Mesodermal cell (in vitro differentiated cells): ENCODE measurements at regions not wholly inside any gene's neighbourhood (a gene's known extent, or its start where the extent isn't known, plus 50 kb on each side); places are given as distances from the start of the nearest gene placed in this dataset.

Source experiments
- H3K27ac ChIP-seq: 2 replicates; pipeline ENCODE4 v1.7.0; 2013; ENCODE audit warnings: mild to moderate bottlenecking, low read depth, low read length, moderate library complexity; ENCODE audit not compliant: severe bottlenecking
- H3K36me3 ChIP-seq: 2 replicates; pipeline ENCODE4 v1.7.1; 2013; ENCODE audit warnings: mild to moderate bottlenecking, low read length, moderate library complexity; ENCODE audit not compliant: control insufficient read depth, insufficient read depth
- H3K4me1 ChIP-seq: one replicate; pipeline ENCODE4 v1.7.1; 2013; ENCODE audit warnings: mild to moderate bottlenecking, low read length; ENCODE audit not compliant: insufficient read depth, control insufficient read depth, poor library complexity, severe bottlenecking
- H3K4me3 ChIP-seq: 2 replicates; pipeline ENCODE4 v1.7.0; 2013; ENCODE audit warnings: low read length, control low read depth, mild to moderate bottlenecking; ENCODE audit not compliant: insufficient read depth, poor library complexity, severe bottlenecking; ENCODE audit errors: extremely low read depth
- H3K9me3 ChIP-seq: 2 replicates; pipeline ENCODE4 v1.7.1; 2013; ENCODE audit warnings: mild to moderate bottlenecking, low read length, moderate library complexity; ENCODE audit not compliant: control insufficient read depth
- WGBS, 2 experiments: methylation state at CpG; one replicate each; pipeline ENCODE4 v1.1.5; 2013; ENCODE audit warnings: missing lambda C conversion rate in 2 of 2; ENCODE audit not compliant: insufficient coverage in 2 of 2; 5-methylcytosine and 5-hydroxymethylcytosine counted together

DNA sequence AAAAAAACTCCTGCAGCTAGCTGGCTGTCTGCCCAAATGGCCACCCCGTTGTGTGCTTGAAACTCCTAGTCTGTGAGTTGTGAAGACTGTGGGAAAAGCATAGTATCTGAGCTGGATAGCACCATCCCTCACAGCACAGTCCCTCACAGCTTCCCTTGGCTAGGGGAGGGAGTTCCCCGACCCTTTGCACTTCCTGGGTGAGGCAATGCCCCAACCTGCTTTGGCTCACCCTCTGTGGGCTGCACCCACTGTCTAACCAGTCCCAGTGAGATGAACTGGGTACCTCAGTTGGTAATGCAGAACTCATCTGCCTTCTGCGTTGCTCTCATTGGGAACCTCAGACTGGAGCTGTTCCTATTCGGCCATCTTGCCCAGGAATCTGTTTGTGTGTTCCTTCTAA lies 260.6 kb upstream of the STXBP5 start:
- peaks cover 14% of the 10 kb centered on the region for H3K9me3 ChIP-seq
- H3K27ac ChIP-seq, result no peak overlapping the region
- H3K36me3 ChIP-seq, result no peaks in the 10 kb centered on the region
- no peak overlapping the region for H3K4me3 ChIP-seq
- H3K4me1 ChIP-seq, result no peaks in the 10 kb centered on the region
- 90 to 100% methylated on average over 3 to 4 of the region's 4 CpGs for WGBS, 2 experiments

DNA sequence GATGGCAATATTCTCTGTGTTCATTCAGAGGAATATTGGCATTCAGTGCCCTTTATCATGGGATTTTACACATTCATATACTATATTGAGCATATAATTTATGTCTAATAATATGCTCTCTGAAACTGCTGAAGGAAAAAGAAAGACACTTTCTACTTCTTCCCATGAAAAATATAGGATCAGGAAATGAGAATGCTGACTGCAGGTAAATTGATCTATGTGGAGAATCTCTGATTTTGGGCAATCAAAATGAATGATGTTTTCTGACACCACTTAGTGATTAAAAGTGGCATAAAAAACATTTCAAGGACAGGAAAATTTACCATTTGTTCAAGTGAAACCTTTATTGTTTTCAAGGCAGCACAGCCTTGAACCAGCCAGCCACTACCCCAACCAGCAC lies 260.1 kb upstream of the STXBP5 start:
- Histone ChIP-seq H3K9me3 (peaks cover 15% of the 10 kb centered on the region), H3K27ac (no peak overlapping the region), H3K4me3 (no peak overlapping the region), H3K4me1 (no peaks in the 10 kb centered on the region), H3K36me3 (no peaks in the 10 kb centered on the region)

DNA sequence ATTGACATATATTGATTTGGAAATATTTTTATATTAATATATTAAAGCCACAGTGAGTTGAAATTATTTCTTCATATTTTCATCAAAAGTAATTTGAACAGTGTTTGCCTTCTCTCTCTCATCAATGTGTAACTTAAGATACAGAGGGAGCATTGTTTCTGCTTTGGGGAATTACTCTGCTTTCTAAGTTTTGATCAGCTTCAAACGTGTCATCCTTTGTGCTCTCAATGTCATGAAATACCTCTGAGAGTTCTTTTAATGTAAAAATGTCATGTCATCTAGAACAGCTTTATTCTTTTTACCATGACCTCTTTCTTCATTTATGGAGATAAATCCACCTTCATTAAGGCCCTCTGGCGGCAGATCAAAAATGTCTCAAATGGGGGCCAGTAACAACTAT lies 259.4 kb upstream of the STXBP5 start:
- Histone ChIP-seq H3K4me1 (no peaks in the 10 kb centered on the region), H3K36me3 (no peaks in the 10 kb centered on the region), H3K4me3 (no peak overlapping the region), H3K9me3 (peaks cover 19% of the 10 kb centered on the region), H3K27ac (no peak overlapping the region)
- WGBS, 2 experiments, result 89 to 90% methylated on average over 1 of the region's 2 CpGs

DNA sequence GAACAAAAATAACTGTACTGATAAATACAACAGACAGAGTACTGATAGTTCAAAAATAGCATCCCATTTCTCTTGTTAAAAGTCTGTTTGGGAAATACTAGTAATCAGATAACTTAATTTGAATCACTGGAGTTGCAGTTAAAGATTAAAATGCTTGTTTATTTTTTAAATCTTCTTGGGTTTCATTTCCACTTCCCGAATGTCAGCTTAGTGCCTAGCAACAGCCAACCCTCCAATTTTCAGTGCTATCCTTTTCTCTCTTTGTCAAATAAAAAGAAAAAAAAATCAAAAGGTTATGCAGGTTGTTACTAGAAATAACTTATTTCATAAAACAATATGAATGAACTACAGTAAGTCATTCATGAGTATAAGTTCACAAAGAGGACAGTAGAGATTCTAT lies 257.7 kb upstream of the STXBP5 start:
- Histone ChIP-seq H3K27ac (no peak overlapping the region), H3K4me1 (no peaks in the 10 kb centered on the region), H3K4me3 (no peak overlapping the region), H3K36me3 (no peaks in the 10 kb centered on the region), H3K9me3 (peaks cover 19% of the 10 kb centered on the region)
- no CpG with 5 or more reads among the region's 1 CpG for WGBS, 2 experiments

DNA sequence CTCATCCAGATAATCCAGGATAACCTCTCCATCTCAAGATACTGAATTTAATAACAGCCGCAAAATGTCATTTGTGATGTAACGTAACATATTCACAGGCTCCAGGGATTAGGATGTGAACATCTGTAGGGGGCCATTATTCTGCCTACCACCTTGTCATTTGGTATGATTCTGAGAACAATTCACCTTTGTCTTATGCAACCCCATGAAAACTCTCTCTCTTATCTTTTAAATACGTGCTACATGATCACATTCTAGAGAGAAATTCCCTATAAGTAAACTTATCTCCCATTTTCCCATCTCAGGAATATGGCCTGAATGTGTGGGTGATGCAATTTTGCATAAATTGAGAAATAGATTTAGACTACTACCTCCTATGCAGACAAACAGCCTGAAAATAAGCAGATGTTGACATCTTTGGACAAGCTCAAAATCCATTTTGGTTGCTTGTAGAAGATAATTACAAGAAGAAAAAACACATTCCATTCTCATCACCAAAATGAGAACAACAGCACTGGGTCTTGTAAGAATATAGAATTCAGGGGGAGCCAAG lies 255.4 kb upstream of the STXBP5 start:
- Histone ChIP-seq H3K27ac (no peak overlapping the region), H3K36me3 (no peaks in the 10 kb centered on the region), H3K4me1 (no peaks in the 10 kb centered on the region), H3K4me3 (no peak overlapping the region), H3K9me3 (peaks cover 13% of the 10 kb centered on the region)
- 100% methylated on average over 1 of the region's 3 CpGs; no CpG with 5 or more reads in 1 of the 2 experiments for WGBS, 2 experiments

DNA sequence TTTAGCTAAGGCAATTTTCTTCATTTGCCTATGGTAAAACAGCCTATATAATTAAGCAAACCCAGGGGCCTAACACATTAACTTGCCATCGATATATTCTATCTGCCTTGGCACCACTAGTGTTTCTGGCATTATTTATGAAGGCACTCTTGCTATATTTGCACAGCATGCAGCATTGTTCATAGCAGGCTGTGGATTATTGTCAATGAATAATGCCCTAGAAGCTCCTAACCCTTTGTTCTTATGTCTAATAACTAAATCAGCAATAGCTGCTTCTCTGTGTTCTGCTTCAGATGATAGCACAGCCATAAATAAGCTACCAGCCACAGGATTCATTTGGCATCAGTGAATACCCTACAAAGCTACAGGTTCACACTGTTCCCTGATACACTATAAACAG lies 254.8 kb upstream of the STXBP5 start:
- Histone ChIP-seq H3K27ac (no peak overlapping the region), H3K9me3 (peaks cover 13% of the 10 kb centered on the region), H3K36me3 (no peaks in the 10 kb centered on the region), H3K4me1 (no peaks in the 10 kb centered on the region), H3K4me3 (no peak overlapping the region)
- WGBS, 2 experiments, result no CpG with 5 or more reads among the region's 1 CpG

DNA sequence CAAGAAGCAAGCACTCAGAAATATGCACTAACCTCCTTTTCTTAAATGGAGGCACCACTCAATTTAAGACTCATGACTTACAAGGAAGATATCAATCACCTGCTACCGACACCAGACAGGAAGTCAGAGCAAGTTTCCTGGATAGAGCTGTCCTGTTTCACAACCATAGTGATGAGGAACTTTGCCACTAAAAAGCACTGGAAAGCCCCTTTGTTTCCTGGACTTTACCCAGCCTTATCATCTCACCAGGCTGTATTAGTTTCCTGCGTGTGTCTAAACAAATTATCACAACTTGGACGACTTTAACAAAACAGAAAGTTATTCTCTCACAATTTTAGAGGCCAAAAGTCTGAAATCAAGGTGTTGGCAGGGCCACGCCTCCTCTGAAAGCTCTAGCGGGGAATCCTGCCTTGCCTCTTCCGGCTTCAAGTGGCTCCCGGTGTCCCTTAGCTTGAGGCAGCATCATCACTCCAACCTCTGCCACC lies 253.8 kb upstream of the STXBP5 start:
- no peak overlapping the region for H3K4me3 ChIP-seq
- H3K27ac ChIP-seq, result no peak overlapping the region
- 88 to 92% methylated on average over 6 of the region's 7 CpGs for WGBS, 2 experiments

DNA sequence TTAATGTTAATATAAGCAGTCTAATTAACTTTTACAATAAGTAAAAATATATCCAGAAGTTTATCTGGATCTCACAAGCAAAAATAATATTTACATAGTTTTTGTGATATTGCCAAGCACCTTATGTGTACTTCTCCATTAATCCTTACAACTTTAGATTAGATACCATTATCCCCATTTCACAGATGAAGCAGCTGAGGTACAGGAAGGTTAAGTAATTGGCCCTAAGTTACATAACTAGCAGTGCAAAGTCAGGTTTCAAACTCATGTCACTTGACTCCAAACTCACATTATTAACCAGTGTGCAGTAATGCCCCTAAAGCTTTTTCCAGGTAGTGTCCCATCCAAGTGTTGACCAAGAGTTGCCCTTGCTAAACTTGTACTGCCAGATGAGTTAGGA lies 248.6 kb upstream of the STXBP5 start:
- Histone ChIP-seq H3K9me3 (no peaks in the 10 kb centered on the region), H3K4me1 (no peaks in the 10 kb centered on the region), H3K27ac (no peak overlapping the region), H3K36me3 (no peaks in the 10 kb centered on the region), H3K4me3 (no peak overlapping the region)

More for the DNA sequence above, 253.8 kb upstream of the STXBP5 start:
- Histone ChIP-seq H3K4me1 (no peaks in the 10 kb centered on the region), H3K36me3 (no peaks in the 10 kb centered on the region), H3K9me3 (peaks cover 13% of the 10 kb centered on the region)

DNA sequence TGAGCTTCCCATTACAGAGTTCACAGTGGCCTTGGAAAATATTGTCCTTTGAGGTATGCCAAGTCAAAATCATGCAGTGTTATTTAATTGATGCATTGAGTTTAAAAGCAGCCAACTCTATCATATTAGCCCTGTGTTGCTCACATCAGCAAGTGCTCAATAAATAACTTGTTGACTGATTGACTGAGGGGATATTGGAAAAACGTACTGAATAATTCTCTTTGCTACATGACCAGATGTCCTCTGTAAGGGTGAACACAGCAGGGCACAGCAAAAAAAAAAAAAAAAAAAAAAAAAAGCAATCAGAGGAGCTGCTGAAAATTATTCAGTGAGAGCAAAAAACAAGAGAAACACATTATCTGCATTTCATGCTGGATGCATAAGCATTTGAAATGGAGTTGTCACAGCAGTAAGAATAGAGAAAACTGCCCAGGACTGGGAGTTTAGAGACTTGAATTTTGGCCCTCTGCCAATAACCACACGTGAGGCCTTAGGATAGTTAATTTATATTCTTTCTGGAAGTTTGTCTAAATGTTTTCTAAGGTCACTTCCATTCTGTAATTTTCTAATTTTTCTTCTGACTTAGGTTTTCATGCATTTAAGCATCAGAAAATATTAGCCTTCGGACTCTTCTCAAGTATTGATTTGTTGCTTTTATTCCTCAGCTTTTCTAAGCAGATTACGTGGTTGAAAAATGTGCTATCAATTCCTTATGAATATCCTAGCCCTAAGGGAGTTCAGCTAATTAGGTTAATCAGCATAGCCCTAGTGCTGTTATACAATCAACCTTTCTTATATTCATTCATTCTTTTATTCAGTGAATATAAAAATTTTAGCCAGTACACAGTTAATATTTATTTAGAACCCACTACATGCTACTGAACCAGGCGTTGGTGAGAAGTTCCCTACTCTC lies 246.8 kb upstream of the STXBP5 start:
- no peaks in the 10 kb centered on the region for H3K4me1 ChIP-seq
- no peaks in the 10 kb centered on the region for H3K36me3 ChIP-seq
- 90 to 95% methylated on average over 2 of the region's 5 CpGs for WGBS, 2 experiments
- no peak overlapping the region for H3K27ac ChIP-seq
- no peaks in the 10 kb centered on the region for H3K9me3 ChIP-seq
- no peak overlapping the region for H3K4me3 ChIP-seq

DNA sequence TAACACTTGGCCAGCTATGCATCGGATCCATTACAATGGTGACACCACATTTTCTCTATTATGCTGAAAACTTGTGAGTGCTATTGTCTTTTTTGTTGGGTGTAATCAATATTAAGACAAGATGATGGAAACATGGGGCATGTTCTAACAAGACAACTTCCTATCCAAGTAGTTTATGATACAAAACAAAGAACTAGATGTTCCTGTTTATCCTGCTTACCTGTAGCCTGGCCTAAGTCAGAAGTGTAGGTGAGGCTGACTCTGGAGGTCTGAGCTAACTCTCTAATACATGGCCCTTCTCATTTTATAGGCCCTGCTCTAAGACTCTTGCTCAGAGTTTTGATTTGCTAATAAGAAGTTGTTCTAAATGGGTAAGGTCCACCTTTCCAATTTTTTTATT lies 242.4 kb upstream of the STXBP5 start:
- Histone ChIP-seq H3K36me3 (no peaks in the 10 kb centered on the region), H3K4me1 (no peaks in the 10 kb centered on the region), H3K9me3 (peaks cover 18% of the 10 kb centered on the region), H3K4me3 (no peak overlapping the region), H3K27ac (no peak overlapping the region)
- whole genome bisulfite sequencing, 2 experiments, result 80% methylated on average over 1 of the region's 1 CpG; no CpG with 5 or more reads in 1 of the 2 experiments

DNA sequence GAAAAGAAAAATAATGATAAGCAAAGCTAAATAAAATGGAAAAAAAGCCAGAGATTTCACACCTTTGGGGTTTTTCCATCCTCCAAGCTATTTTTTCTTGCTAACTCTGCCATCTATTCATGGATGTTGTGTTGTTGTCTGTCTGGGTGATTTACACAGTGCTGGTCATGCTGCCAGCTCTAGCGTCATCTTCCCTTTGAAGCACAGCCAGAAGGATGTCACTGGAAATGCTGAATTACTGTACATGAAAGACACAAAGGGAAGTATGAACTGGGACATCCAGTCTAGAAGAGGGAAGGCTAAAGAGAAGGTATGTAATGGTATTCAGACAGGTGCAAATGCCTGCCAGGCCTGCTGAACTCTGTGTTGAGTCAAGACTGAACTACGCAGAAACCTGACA lies 241.9 kb upstream of the STXBP5 start:
- no peaks in the 10 kb centered on the region for H3K4me1 ChIP-seq
- 100% methylated on average over 1 of the region's 2 CpGs for WGBS, 2 experiments
- peaks cover 18% of the 10 kb centered on the region for H3K9me3 ChIP-seq
- no peak overlapping the region for H3K27ac ChIP-seq
- H3K4me3 ChIP-seq, result no peak overlapping the region
- H3K36me3 ChIP-seq, result no peaks in the 10 kb centered on the region
